Peyer's patch (tissue), 4 donors: ENCODE measurements at regions not wholly inside any gene's neighbourhood (a gene's known extent, or its start where the extent isn't known, plus 50 kb on each side); places are given as distances from the start of the nearest gene placed in this dataset.

Experiments used
- DNase-seq, 3 donors: peaks; one replicate each; pipeline ENCODE4 v3.0.0-alpha.2; 2017 to 2019
- H3K27ac ChIP-seq, 4 donors: fragments of 200-600 bp; sonication (generic); one replicate each; pipeline ENCODE4 v1.5.1; 2016 to 2019
- H3K27me3 ChIP-seq, 2 donors: fragments of 200-600 bp; sonication (generic); one replicate each; pipeline ENCODE4 v1.5.1; 2019
- H3K36me3 ChIP-seq, 3 donors: fragments of 200-600 bp; sonication (generic); one replicate each; pipeline ENCODE4 v1.5.1; 2016 to 2019
- H3K4me1 ChIP-seq, 4 donors: fragments of 200-600 bp; sonication (generic); one replicate each; pipeline ENCODE4 v1.5.1; 2016 to 2019
- H3K4me3 ChIP-seq, 4 donors: fragments of 200-600 bp; sonication (generic); 1 replicate in 3 of 4; 2 replicates in 1 of 4; pipeline ENCODE4 v1.5.1; 2016 to 2019; ENCODE audit warnings: mild to moderate bottlenecking in 1 of 4
- H3K9me3 ChIP-seq, 4 donors: fragments of 200-600 bp; sonication (generic); one replicate each; pipeline ENCODE4 v1.5.1; 2016 to 2019; ENCODE audit warnings: mild to moderate bottlenecking in 1 of 4
- CTCF ChIP-seq, 6 experiments: fragments of 450-650 bp in 4 of 6; fragments of 200-600 bp in 2 of 6; sonication (generic) in 1 of 6; IDR thresholded peaks; one replicate each; pipeline ENCODE4 v1.5.1; 2017 to 2019; ENCODE audit warnings: antibody characterized with exemption in 6 of 6, mild to moderate bottlenecking in 3 of 6, moderate library complexity in 1 of 6
- POLR2A ChIP-seq, 2 donors: fragments of 450-650 bp; IDR thresholded peaks; one replicate each; pipeline ENCODE4 v1.5.1; 2017; ENCODE audit warnings: antibody characterized with exemption in 2 of 2, mild to moderate bottlenecking in 2 of 2, moderate library complexity in 2 of 2

- DNase-seq = no peak
- no peaks in the 10 kb centered on the region for H3K4me1 ChIP-seq
- no peaks in the 10 kb centered on the region for H3K27me3 ChIP-seq
- H3K9me3 ChIP-seq = peaks cover 0 to 3% (median 1%) of the 10 kb centered on the region in 4 donors
- TF ChIP-seq POLR2A (IDR thresholded peaks at IDR 0.05) (no peak), CTCF (IDR thresholded peaks at IDR 0.05) (no peak)
- no peak overlapping the region for H3K27ac ChIP-seq
- H3K4me3 ChIP-seq = no peak overlapping the region
- H3K36me3 ChIP-seq = no peaks in the 10 kb centered on the region
These were observed 1223.9 kb downstream of the BRD1 start for GRCh38 chr22:48603621-48604320.

GRCh38 chr22:48602805-48603518 lies 1224.7 kb downstream of the BRD1 start:
- H3K27me3 ChIP-seq = no peaks in the 10 kb centered on the region

GRCh38 chr22:48600681-48601080 lies 1227.0 kb downstream of the BRD1 start:
- TF ChIP-seq POLR2A (IDR thresholded peaks at IDR 0.05) = no peak
- no peak for TF ChIP-seq CTCF (IDR thresholded peaks at IDR 0.05)
- H3K9me3 ChIP-seq = peaks cover 0 to 6% (median 1%) of the 10 kb centered on the region in 4 donors

More at GRCh38 chr22:48602805-48603518, 1224.7 kb downstream of the BRD1 start:
- Histone ChIP-seq H3K27ac (no peak overlapping the region), H3K4me3 (no peak overlapping the region), H3K9me3 (peaks cover 0 to 6% (median 1%) of the 10 kb centered on the region in 4 donors), H3K36me3 (no peaks in the 10 kb centered on the region), H3K4me1 (no peaks in the 10 kb centered on the region)
- no peak for DNase-seq
- no peak for TF ChIP-seq POLR2A (IDR thresholded peaks at IDR 0.05)

GRCh38 chr22:48600171-48600570 lies 1227.5 kb downstream of the BRD1 start:
- no peaks in the 10 kb centered on the region for H3K4me1 ChIP-seq
- no peaks in the 10 kb centered on the region for H3K36me3 ChIP-seq
- H3K27me3 ChIP-seq = no peaks in the 10 kb centered on the region
- DNase-seq = no peak
- TF ChIP-seq POLR2A (IDR thresholded peaks at IDR 0.05) = no peak
- no peak for TF ChIP-seq CTCF (IDR thresholded peaks at IDR 0.05)
- no peak overlapping the region for H3K27ac ChIP-seq
- peaks cover 0 to 6% (median 1%) of the 10 kb centered on the region in 4 donors for H3K9me3 ChIP-seq
- H3K4me3 ChIP-seq = no peak overlapping the region

More at GRCh38 chr22:48600681-48601080, 1227.0 kb downstream of the BRD1 start:
- no peak for DNase-seq
- Histone ChIP-seq H3K4me1 (no peaks in the 10 kb centered on the region), H3K36me3 (no peaks in the 10 kb centered on the region), H3K27ac (no peak overlapping the region), H3K27me3 (no peaks in the 10 kb centered on the region), H3K4me3 (no peak overlapping the region)

GRCh38 chr22:48599346-48599745 lies 1228.3 kb downstream of the BRD1 start:
- TF ChIP-seq POLR2A (IDR thresholded peaks at IDR 0.05) (no peak), CTCF (IDR thresholded peaks at IDR 0.05) (no peak)
- Histone ChIP-seq H3K4me3 (no peak overlapping the region), H3K36me3 (no peaks in the 10 kb centered on the region), H3K9me3 (peaks cover 0 to 6% (median 1%) of the 10 kb centered on the region in 4 donors), H3K27ac (no peak overlapping the region), H3K4me1 (no peaks in the 10 kb centered on the region), H3K27me3 (no peaks in the 10 kb centered on the region)
- DNase-seq = no peak
